Psoas muscle (tissue), 7 donors: ENCODE measurements at regions not wholly inside any gene's neighbourhood (a gene's known extent, or its start where the extent isn't known, plus 50 kb on each side); places are given as distances from the start of the nearest gene placed in this dataset.
A peak's percentile ranks its signal among the peaks of the same experiment; 100 is the strongest.

ENCODE experiments used
- ATAC-seq, 4 donors: fragments of 200-7000 bp; cut with Tn5 transposase; one replicate each; pipeline ENCODE4 v1.9.1; 2020; ENCODE audit warnings: moderate library complexity in 3 of 4, mild to moderate bottlenecking in 2 of 4
- DNase-seq, 2 donors: peaks; one replicate each; pipeline ENCODE4 v3.0.0-alpha.2; 2020
- H3K27ac ChIP-seq: fragments of 200-600 bp; one replicate; pipeline ENCODE4 v1.8.0; 2022
- H3K27me3 ChIP-seq, 3 donors: fragments of 200-600 bp in 1 of 3; one replicate each; pipeline versions ENCODE4 v1.6.1 to v1.8.0; 2013 to 2022; ENCODE audit warnings: low read length in 2 of 3, mild to moderate bottlenecking in 2 of 3, moderate library complexity in 1 of 3; ENCODE audit not compliant: insufficient read depth in 3 of 3
- H3K36me3 ChIP-seq, 2 donors: fragments of 200-600 bp in 1 of 2; one replicate each; pipeline versions ENCODE4 v1.6.1 to v1.8.0; 2013 to 2022; ENCODE audit warnings: low read depth in 1 of 2, mild to moderate bottlenecking in 1 of 2, moderate library complexity in 1 of 2; ENCODE audit not compliant: insufficient read depth in 1 of 2
- H3K4me1 ChIP-seq: fragments of 200-600 bp; one replicate; pipeline ENCODE4 v1.8.0; 2022
- H3K4me3 ChIP-seq: fragments of 200-600 bp; one replicate; pipeline ENCODE4 v1.8.0; 2022; ENCODE audit warnings: mild to moderate bottlenecking
- H3K9me3 ChIP-seq: fragments of 200-600 bp; one replicate; pipeline ENCODE4 v1.8.0; 2022
- CTCF ChIP-seq: fragments of 200-600 bp; IDR thresholded peaks from one replicate; pipeline ENCODE4 v1.8.0; 2022; ENCODE audit warnings: antibody characterized with exemption
- WGBS, 3 donors: extraction: QIAGEN DNeasy Blood & Tissue Kit; methylation state at CpG; one replicate each; pipeline versions ENCODE4 v1.1.6 to v1.1.7; 2013; 5-methylcytosine and 5-hydroxymethylcytosine counted together
- intact Hi-C, 2 donors: fragments of 100-400 bp; cut with DNase I; formaldehyde crosslinking; loops; one replicate each; pipeline versions ENCODE4 v1.11.0 to v1.14.2; 2022
- donor health status: healthy with polysubstance abuse.
- donor health status: DM: no; HTN: no; CAD: no; lungs with moderate emphysema.
- donor health status: Bipolar disorder and iron deficiency.
- donor health status: healthy.
- donor health status: DM: yes; HTN: yes; CAD: no.
- donor health status: DM: no; HTN: no; CAD: no.
- donor health status: DM: yes; HTN: yes; CAD: no.

DNA sequence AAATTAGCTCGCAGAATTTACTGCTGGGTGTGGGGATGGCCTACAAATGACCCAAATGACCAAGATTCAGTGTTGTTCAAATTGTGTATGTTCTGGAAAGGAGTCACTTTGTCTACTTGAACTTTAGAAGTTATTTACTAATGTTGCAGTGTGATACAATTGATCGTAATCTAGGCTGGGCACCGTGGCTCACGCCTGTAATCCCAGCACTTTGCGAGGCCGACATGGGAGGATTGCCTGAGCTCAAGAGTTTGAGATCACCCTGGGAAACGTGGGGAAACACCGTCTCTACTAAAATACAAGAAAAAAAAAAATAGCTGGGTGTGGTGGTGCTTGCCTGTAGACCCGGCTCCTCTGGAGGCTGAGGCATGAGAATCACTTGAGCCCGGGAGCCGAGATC lies 57.6 kb upstream of the TMPRSS2 start:
- no peak for DNase-seq
- Histone ChIP-seq H3K9me3 (no peaks in the 10 kb centered on the region), H3K4me3 (no peak overlapping the region), H3K4me1 (no peaks in the 10 kb centered on the region), H3K27ac (no peak overlapping the region), H3K27me3 (peaks cover 0 to 14% (median 5%) of the 10 kb centered on the region in 3 donors), H3K36me3 (no peaks in the 10 kb centered on the region)
- intact Hi-C loops = no loop called here
- 72 to 75% (median 75%) methylated on average over 11 of the region's 11 CpGs for WGBS, 3 donors
- ATAC-seq = no peak
- TF ChIP-seq CTCF = no peak

- H3K4me1 ChIP-seq = no peaks in the 10 kb centered on the region
- no peak for TF ChIP-seq CTCF
- H3K9me3 ChIP-seq = no peaks in the 10 kb centered on the region
- intact Hi-C loops = no loop called here
- H3K4me3 ChIP-seq = no peak overlapping the region
- WGBS, 3 donors = 40 to 45% (median 43%) methylated on average over 10 of the region's 10 CpGs
- no peak for DNase-seq
- no peak overlapping the region for H3K27ac ChIP-seq
- no peaks in the 10 kb centered on the region for H3K36me3 ChIP-seq
- H3K27me3 ChIP-seq = peaks cover 0 to 14% (median 5%) of the 10 kb centered on the region in 3 donors
- ATAC-seq = no peak
Observed at GRCh38 chr21:41564871-41565274, 56.9 kb upstream of the TMPRSS2 start.

DNA sequence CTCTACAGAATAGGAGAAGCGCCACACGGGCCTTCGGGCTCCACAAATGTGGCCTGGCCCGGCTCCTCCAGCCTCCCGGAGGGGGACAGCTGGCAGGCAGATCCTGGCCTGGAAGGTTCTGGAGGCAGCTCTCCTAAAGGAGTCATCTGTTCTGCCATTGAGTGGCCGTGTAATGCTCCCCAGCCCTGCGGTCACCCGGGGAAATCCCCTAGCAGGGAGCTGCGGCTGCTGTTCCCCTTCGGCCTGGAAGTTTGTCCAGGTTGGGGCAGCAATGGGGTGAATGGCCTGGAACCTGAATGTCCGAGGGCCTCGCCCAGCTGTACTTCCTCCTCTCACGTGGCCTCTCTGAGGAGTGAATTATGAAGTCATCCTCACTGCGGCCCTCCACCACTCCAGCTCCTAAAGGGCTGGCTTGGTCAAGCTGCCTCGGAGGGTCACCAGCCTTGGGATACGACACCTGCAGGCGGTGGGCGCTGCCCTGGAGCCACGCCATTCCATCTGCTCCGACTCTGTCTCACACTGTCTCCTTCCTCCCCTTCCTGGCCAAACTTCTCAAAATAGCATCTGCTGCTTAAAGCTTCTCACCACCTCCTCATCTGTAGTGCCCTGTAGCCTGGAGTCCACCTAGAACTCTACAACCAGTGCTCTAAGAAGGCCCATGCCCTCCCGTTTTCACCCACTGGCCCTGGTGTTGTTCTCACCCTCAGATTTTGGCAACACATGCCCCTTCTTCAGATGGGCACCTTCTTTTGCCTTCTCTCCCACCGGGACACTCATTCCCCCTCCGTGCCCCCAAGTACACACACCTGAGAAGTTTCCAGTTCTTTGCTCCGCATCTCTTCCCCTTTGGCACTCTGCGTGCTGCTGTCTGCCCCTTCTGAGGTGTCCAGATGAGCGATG lies 54.4 kb upstream of the TMPRSS2 start:
- Histone ChIP-seq H3K27me3 (peaks cover 0 to 14% (median 3%) of the 10 kb centered on the region in 3 donors), H3K36me3 (no peaks in the 10 kb centered on the region), H3K27ac (no peak overlapping the region), H3K9me3 (no peaks in the 10 kb centered on the region), H3K4me3 (no peak overlapping the region), H3K4me1 (no peaks in the 10 kb centered on the region)
- 46 to 60% (median 49%) methylated on average over 26 of the region's 26 CpGs for WGBS, 3 donors
- ATAC-seq = peak in 1 of 4 donors; percentile 28
- no peak for TF ChIP-seq CTCF
- intact Hi-C loops = no loop called here
- no peak for DNase-seq

DNA sequence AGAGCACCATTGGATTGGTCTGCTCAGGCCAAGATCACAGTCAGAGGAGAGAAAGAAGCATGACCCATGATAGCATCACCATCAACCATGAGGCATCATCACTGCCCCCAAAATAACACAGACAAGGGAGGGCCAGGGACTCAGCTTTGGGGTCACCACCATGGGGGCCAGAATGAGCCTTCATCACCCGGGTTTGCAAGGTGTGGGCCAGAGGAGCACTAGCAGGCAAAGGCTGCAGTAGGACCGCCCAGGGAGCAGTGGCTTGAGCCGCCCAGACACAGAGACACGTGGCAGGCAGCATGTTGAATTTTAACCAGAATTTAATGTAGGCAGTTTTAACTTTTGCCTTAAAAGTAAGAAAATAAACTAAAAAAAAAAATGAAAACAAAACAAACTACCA lies 53.7 kb upstream of the TMPRSS2 start:
- H3K36me3 ChIP-seq = no peaks in the 10 kb centered on the region
- intact Hi-C loops = no loop called here
- no peak for TF ChIP-seq CTCF
- no peaks in the 10 kb centered on the region for H3K9me3 ChIP-seq
- ATAC-seq (no peak), DNase-seq (no peak)
- WGBS, 3 donors = 66 to 86% (median 71%) methylated on average over 4 of the region's 4 CpGs
- H3K4me1 ChIP-seq = no peaks in the 10 kb centered on the region
- no peak overlapping the region for H3K27ac ChIP-seq
- H3K4me3 ChIP-seq = no peak overlapping the region
- peaks cover 0 to 16% (median 3%) of the 10 kb centered on the region in 3 donors for H3K27me3 ChIP-seq
